ENCODE measurements at regions not wholly inside any gene's neighbourhood (a gene's known extent, or its start where the extent isn't known, plus 50 kb on each side); places are given as distances from the start of the nearest gene placed in this dataset.
"Not testable (repeated sequence)": the region's sequence is repeated elsewhere in the genome, so short reads cannot be mapped to it uniquely, and the experiment has no call there.

GRCh38 chr1:182205351-182206022 lies 144.0 kb upstream of the ZNF648 start:
- DNase-seq (ENCODE audit: low read depth) = no peak
- no peak overlapping the region for H3K4me3 ChIP-seq (ENCODE audit: low read length)
- TF ChIP-seq CTCF (conservative IDR thresholded peaks at IDR 0.05; ENCODE audit: low read length) = no peak

GRCh38 chr1:182203191-182203875 lies 141.8 kb upstream of the ZNF648 start:
- TF ChIP-seq CTCF (conservative IDR thresholded peaks at IDR 0.05; ENCODE audit: low read length) = no peak
- no peak for DNase-seq (ENCODE audit: low read depth)
- no peak overlapping the region for H3K4me3 ChIP-seq (ENCODE audit: low read length)

GRCh38 chr1:182201490-182201889 lies 140.0 kb upstream of the ZNF648 start:
- H3K4me3 ChIP-seq (ENCODE audit: low read length); DNase-seq (ENCODE audit: low read depth): not testable (repeated sequence)

- H3K4me3 ChIP-seq (ENCODE audit: low read length) = no peak overlapping the region
- TF ChIP-seq CTCF (conservative IDR thresholded peaks at IDR 0.05; ENCODE audit: low read length) = no peak
- no peak for DNase-seq (ENCODE audit: low read depth)
These were observed 138.7 kb upstream of the ZNF648 start for GRCh38 chr1:182200025-182200812.

GRCh38 chr1:182198006-182198605 lies 136.6 kb upstream of the ZNF648 start:
- no peak for DNase-seq (ENCODE audit: low read depth)
- no peak overlapping the region for H3K4me3 ChIP-seq (ENCODE audit: low read length)
- TF ChIP-seq CTCF (conservative IDR thresholded peaks at IDR 0.05; ENCODE audit: low read length) = peak; percentile 31

- no peak overlapping the region for H3K4me3 ChIP-seq (ENCODE audit: low read length)
- no peak for TF ChIP-seq CTCF (conservative IDR thresholded peaks at IDR 0.05; ENCODE audit: low read length)
- peak; percentile 44 for DNase-seq (ENCODE audit: low read depth)
These were observed 135.7 kb upstream of the ZNF648 start for GRCh38 chr1:182196897-182197870.

All from AG10803 (cell line).